GM18909 (cell line): ENCODE measurements at regions not wholly inside any gene's neighbourhood (a gene's known extent, or its start where the extent isn't known, plus 50 kb on each side); places are given as distances from the start of the nearest gene placed in this dataset.
A peak's percentile ranks its signal among the peaks of the same experiment; 100 is the strongest.
"Not testable (repeated sequence)": the region's sequence is repeated elsewhere in the genome, so short reads cannot be mapped to it uniquely, and the experiment has no call there.

Source experiments
- ATAC-seq: cut with Tn5 transposase; IDR thresholded peaks from one replicate; pipeline ENCODE4 v1.9.1; 2021; ENCODE audit warnings: mild to moderate bottlenecking; ENCODE audit not compliant: unreplicated experiment, poor library complexity

GRCh38 chr4:64857198-64857597 lies 447.9 kb upstream of the TECRL start:
- no peak for ATAC-seq

- ATAC-seq: no peak
Observed at GRCh38 chr4:64846417-64846816, 437.2 kb upstream of the TECRL start.

DNA sequence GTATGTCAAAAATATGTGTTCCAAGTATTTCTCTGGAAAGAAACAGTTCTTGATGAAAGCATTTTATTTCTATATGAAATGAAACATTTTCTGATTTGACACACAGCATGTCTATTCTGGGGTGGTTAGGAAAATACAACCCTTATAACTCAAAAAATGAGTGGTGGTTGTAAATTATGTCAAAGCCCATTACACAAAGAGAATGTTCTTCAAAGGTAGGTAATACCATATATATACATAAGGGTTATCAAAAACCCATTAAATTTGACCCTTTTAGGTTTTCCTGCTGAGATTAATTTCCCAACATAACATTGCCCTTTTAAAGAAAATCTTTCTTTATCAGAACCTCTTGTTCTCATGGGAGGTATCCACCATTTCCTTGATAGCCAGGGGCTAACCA lies 420.5 kb upstream of the TECRL start:
- no peak for ATAC-seq

GRCh38 chr4:64824591-64824990 lies 415.3 kb upstream of the TECRL start:
- no peak for ATAC-seq

DNA sequence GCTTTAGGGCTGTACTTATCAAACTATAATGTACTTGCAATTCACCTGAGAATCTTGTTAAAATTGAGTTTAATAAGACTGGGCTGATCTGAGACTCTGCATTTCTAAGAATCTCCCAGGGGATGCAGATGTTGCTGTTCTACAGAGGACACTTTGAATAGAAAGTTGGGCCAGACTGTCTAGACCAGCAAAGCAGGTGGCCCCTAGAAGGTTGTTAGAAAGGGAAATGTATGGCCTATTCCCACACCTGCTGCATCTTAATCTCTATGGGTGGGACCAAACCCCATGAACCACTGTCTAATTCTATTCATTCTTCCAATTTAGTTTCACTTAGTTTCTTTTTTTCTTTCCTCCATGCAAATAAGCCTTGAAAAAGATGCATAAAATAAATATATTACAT lies 413.2 kb upstream of the TECRL start:
- ATAC-seq: no peak

- ATAC-seq: no peak
Observed at GRCh38 chr4:64821219-64821976, 412.1 kb upstream of the TECRL start.

DNA sequence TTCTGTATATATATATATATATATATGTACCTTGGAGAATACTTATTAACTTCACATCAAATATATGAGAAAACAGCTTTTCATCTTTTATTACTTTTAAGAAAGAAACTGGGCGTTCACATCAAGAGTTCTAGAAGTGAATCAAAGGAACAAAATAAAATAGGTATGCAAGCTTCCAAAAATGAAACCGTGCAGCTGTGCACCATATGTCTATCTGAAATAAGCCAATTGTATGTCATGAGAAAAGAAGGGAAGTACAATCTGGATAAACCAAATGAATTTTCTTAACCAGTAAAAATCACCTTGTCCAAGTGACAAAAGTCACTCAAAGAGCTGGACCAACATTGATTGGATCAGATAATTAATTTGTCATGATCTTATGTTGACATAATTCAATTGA lies 405.4 kb upstream of the TECRL start:
- no peak for ATAC-seq

DNA sequence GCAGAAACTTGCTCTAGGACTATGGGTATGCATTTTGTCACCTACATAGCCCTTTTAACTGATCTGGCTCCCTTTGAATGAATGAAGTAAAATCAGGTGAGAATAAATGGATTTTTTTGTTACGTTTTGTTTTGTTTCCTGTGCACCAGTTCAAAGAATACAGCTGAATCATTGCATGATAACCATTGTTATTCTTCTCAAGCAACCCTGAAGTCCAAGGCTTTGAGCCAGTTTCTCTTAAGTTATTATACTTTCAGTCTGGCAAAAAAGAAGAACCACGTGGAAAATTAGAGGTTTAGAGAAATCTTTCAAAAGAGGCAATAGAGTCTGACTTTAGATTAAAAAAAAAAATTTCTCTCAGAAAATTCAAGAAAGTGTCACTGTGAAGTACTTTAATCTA lies 398.6 kb upstream of the TECRL start:
- no peak for ATAC-seq

DNA sequence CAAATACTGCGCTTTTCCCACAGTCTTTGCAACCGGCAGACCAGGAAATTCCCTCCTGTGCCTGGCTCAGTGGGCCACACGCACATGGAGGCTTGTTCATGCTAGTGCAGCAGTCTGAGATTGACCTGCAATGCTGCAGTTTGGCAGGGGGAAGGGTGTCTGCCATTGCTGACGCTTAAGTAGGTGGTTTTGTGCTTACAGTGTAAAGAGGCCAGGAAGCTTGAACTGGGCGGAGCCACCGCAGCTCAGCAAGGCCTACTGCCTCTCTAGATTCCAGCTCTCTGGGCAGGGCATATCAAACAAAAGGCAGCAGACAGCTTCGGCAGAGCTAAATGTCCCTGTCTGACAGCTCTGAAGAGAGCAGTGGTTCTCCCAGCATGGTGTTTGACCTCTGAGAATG lies 390.5 kb upstream of the TECRL start:
- no peak for ATAC-seq

GRCh38 chr4:64798828-64799227 lies 389.6 kb upstream of the TECRL start:
- not testable (repeated sequence) for ATAC-seq

- ATAC-seq: no peak
Observed at GRCh38 chr4:64796581-64796980, 387.3 kb upstream of the TECRL start.

GRCh38 chr4:64784125-64784524 lies 374.9 kb upstream of the TECRL start:
- ATAC-seq: no peak

DNA sequence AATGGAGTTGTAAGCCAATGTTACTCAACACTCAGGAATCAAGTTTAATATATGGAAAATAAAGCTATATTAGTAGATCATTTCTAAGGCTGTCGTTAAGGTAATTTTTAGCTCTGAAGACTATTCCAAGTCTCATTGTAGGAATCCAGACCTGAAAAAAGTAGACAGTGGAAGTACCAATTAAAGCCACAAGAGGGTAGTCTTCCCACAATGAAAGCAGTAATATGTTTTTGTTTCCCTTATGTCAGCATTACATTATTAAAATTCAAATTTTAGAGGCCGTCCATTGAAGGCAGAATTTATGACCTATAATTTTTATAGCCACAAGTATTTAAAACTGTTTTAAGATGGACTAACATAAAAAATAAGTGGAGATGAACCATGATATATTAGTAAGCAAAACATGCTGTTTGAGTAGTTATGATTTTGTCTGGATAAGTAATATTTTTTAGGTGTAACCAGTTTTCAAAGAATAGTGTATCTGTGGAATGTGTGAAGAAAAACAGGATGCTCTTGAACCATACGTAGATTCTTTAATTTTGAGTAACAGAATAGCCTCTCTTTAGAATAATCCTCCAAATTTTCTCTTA lies 372.6 kb upstream of the TECRL start:
- ATAC-seq: peak; percentile 69

GRCh38 chr4:64780664-64781063 lies 371.4 kb upstream of the TECRL start:
- ATAC-seq: no peak

- ATAC-seq: no peak
Observed at GRCh38 chr4:64777286-64777685, 368.0 kb upstream of the TECRL start.

DNA sequence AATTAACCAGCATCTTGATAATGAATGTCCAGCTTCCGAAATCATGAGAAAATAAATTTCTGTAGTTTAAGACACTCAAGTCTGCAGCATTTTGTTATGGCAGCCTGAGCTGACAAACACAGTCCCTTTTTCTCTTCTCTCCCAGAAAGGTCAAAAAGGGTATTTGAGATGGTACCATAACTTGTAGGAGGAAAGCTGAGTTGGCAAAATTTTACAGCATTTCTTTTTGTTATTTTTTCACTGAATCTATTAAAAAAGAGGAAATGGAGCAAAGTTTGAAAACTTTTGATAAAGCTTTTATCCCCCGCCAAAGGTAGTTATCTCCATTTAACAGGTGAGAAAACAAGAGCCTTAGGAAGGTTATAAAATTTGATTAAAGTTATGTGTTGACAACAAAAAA lies 367.6 kb upstream of the TECRL start:
- ATAC-seq: no peak

DNA sequence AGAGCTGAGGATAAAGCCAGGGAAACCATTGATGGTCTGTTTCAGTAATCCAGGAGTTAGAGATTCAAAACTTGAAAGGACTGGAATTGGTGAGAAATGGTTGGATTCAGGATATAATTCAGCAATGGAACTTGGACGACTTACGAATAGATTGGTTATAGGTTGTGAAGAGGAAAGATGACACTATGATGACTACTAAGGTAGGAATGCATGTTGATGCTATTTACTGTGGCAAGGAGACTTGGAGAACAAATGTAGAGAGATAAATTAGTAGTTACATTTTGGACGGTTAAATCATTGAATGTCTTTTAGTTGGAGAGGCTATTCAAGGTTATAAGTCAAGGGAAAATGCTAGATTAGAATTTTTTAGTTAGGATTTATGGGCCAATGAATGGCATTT lies 365.4 kb upstream of the TECRL start:
- no peak for ATAC-seq

- no peak for ATAC-seq
Observed at GRCh38 chr4:64771149-64771548, 361.9 kb upstream of the TECRL start.

DNA sequence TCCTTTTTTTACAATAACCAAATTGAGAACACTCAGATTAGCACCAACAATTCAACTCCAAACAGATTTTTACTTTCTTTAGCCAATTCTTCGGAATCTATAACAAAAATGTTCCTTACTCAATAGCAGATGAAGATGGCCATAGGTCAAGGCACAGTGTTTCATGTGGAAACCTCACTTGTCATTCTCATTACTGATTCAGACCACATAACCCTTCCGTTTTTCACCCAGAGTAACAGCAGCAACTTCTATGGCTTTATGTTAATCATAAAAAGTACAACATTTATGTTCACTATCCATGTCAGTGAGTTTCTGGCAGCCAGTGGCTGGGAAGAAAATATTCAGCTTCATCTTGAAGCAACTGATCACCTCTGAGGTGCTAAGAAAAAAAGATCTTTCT lies 358.3 kb upstream of the TECRL start:
- no peak for ATAC-seq

- no peak for ATAC-seq
Observed at GRCh38 chr4:64766565-64766964, 357.3 kb upstream of the TECRL start.

DNA sequence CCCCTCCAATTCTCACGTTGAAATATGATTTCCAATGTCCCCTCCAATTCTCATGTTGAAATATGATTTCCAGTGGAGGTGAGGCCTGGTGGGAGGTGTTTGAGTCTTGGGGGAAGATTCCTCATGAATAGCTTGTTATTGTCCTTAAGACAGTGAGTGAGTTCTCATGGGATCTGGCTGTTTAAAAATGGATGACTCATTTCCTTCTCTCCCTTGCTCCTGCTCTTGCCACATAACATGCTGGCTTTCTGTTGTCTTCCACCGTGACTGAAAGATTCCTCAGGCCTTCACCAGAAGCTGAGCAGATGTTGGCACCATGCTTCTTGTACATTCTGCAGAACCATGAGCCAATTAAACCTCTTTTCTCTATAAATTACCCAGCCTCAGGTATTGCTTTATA lies 346.8 kb upstream of the TECRL start:
- ATAC-seq: no peak
